IMR-90 (cell line): ENCODE measurements at regions not wholly inside any gene's neighbourhood (a gene's known extent, or its start where the extent isn't known, plus 50 kb on each side); places are given as distances from the start of the nearest gene placed in this dataset.

Source experiments
- ATAC-seq: fragments of 200-7000 bp; cut with Tn5 transposase; 2 replicates; pipeline ENCODE4 v1.9.1; 2020; ENCODE audit warnings: low read depth, mild to moderate bottlenecking, moderate library complexity
- BruUV-seq: library from RNA; stranded (reverse); fragments of 400-500 nt; replicated peaks from 2 replicates; lab custom pipeline; 2021; lab: Mats Ljungman, UMichigan
- CTCF ChIA-PET: fragments of 300-600 bp; formaldehyde crosslinking; extraction: SDS; loops from one replicate; lab custom pipeline; 2021; ENCODE audit warnings: antibody characterized with exemption; lab: Yijun Ruan, JAX
- POLR2A ChIA-PET: fragments of 300-600 bp; sonication (Branson Sonifier 250); formaldehyde crosslinking; loops from one replicate; lab custom pipeline; 2022; ENCODE audit warnings: antibody characterized with exemption; ENCODE audit not compliant: unreplicated experiment; lab: Charles Lee
- DNase-seq: peaks from one replicate; pipeline ENCODE4 v3.0.0; 2013
- H2AFZ ChIP-seq: replicated peaks from 2 replicates; pipeline ENCODE3; 2013; ENCODE audit warnings: low read length, mild to moderate bottlenecking; ENCODE audit not compliant: poor library complexity
- H2AK5ac ChIP-seq: 2 replicates; pipeline ENCODE4 v1.6.1; 2013; ENCODE audit warnings: low read depth, low read length, inconsistent platforms
- H2AK9ac ChIP-seq: replicated peaks from 2 replicates; pipeline ENCODE3; 2013; ENCODE audit warnings: mild to moderate bottlenecking, low read depth, low read length, moderate library complexity; ENCODE audit not compliant: poor library complexity
- H2BK120ac ChIP-seq: 2 replicates; pipeline ENCODE4 v1.6.1; 2013; ENCODE audit warnings: low read depth, low read length, inconsistent platforms
- H2BK15ac ChIP-seq: 3 replicates; pipeline ENCODE4 v1.6.1; 2013; ENCODE audit warnings: low read depth, low read length, inconsistent platforms
- H2BK20ac ChIP-seq: 2 replicates; pipeline ENCODE4 v1.6.1; 2013; ENCODE audit warnings: low read depth, mild to moderate bottlenecking, inconsistent platforms, low read length, moderate library complexity
- H2BK5ac ChIP-seq: 2 replicates; pipeline ENCODE4 v1.6.1; 2013; ENCODE audit warnings: mild to moderate bottlenecking, low read depth, low read length, inconsistent platforms; ENCODE audit not compliant: poor library complexity, severe bottlenecking
- H3K14ac ChIP-seq: replicated peaks from 2 replicates; pipeline ENCODE4 v1.6.1; 2013; ENCODE audit warnings: low read depth, low read length, inconsistent platforms
- H3K18ac ChIP-seq: 2 replicates; pipeline ENCODE4 v1.6.1; 2013; ENCODE audit warnings: low read depth, low read length, control low read depth
- H3K23ac ChIP-seq: 2 replicates; pipeline ENCODE4 v1.6.1; 2013; ENCODE audit warnings: low read depth, low read length, inconsistent platforms
- H3K27ac ChIP-seq: 2 replicates; pipeline ENCODE4 v1.5.1; 2013; ENCODE audit warnings: mild to moderate bottlenecking, control low read depth, low read length; ENCODE audit not compliant: insufficient read depth
- H3K27me3 ChIP-seq: 2 replicates; pipeline ENCODE4 v1.6.1; 2013; ENCODE audit warnings: low read length; ENCODE audit not compliant: control insufficient read depth, insufficient read depth
- H3K36me3 ChIP-seq: 2 replicates; pipeline ENCODE4 v1.6.1; 2013; ENCODE audit warnings: low read length, mixed read lengths; ENCODE audit not compliant: control insufficient read depth, insufficient read depth
- H3K4ac ChIP-seq: 2 replicates; pipeline ENCODE4 v1.6.1; 2013; ENCODE audit warnings: low read depth, low read length, inconsistent platforms
- H3K4me1 ChIP-seq: 2 replicates; pipeline ENCODE4 v1.6.1; 2013; ENCODE audit warnings: low read length, mixed read lengths; ENCODE audit not compliant: control insufficient read depth, insufficient read depth
- H3K4me2 ChIP-seq: 2 replicates; pipeline ENCODE4 v1.6.1; 2013; ENCODE audit warnings: low read depth, mild to moderate bottlenecking, control low read depth, low read length, moderate library complexity
- H3K4me3 ChIP-seq: 2 replicates; pipeline ENCODE4 v1.5.1; 2013; ENCODE audit warnings: low read depth, mild to moderate bottlenecking, control low read depth, low read length, moderate library complexity; ENCODE audit not compliant: insufficient read depth
- H3K56ac ChIP-seq: 2 replicates; pipeline ENCODE4 v1.6.1; 2013; ENCODE audit warnings: low read length, inconsistent platforms; ENCODE audit not compliant: insufficient read depth; ENCODE audit errors: extremely low read depth
- H3K79me1 ChIP-seq, 2 experiments: 2 replicates each; pipeline ENCODE4 v1.6.1; 2013; ENCODE audit warnings: low read length in 2 of 2, inconsistent platforms in 1 of 2, low read depth in 1 of 2
- H3K9ac ChIP-seq: 2 replicates; pipeline ENCODE4 v1.6.1; 2013; ENCODE audit warnings: low read depth, low read length, control low read depth
- H3K9me1 ChIP-seq: 2 replicates; pipeline ENCODE4 v1.6.1; 2013; ENCODE audit warnings: low read length, inconsistent platforms; ENCODE audit not compliant: insufficient read depth
- H3K9me3 ChIP-seq: 2 replicates; pipeline ENCODE4 v1.6.1; 2013; ENCODE audit warnings: low read length; ENCODE audit not compliant: control insufficient read depth, insufficient read depth
- H4K20me1 ChIP-seq: 2 replicates; pipeline ENCODE4 v1.6.1; 2013; ENCODE audit warnings: low read length, inconsistent platforms; ENCODE audit not compliant: insufficient read depth
- H4K5ac ChIP-seq: 2 replicates; pipeline ENCODE4 v1.6.1; 2013; ENCODE audit warnings: mild to moderate bottlenecking, low read depth, low read length, control low read depth
- H4K8ac ChIP-seq, 2 experiments: 2 replicates each; pipeline ENCODE4 v1.6.1; 2013; ENCODE audit warnings: low read depth in 2 of 2, low read length in 2 of 2, control low read depth in 1 of 2, inconsistent platforms in 1 of 2
- H4K91ac ChIP-seq: 2 replicates; pipeline ENCODE4 v1.6.1; 2013; ENCODE audit warnings: low read depth, low read length, inconsistent platforms; ENCODE audit not compliant: insufficient read depth
- CHD1 ChIP-seq: IDR thresholded peaks from 2 replicates; pipeline ENCODE4 v1.6.1; 2012; ENCODE audit warnings: low read depth, low read length, improper control_type of control experiment
- MAFK ChIP-seq: IDR thresholded peaks from 2 replicates; pipeline ENCODE4 v1.6.1; 2012; ENCODE audit warnings: low read depth, low read length, improper control_type of control experiment
- WGBS, 2 experiments: methylation state at CpG; one replicate each; pipeline versions ENCODE4 v1.1.5 to v1.1.7; 2013; ENCODE audit warnings: missing lambda C conversion rate in 2 of 2; ENCODE audit not compliant: insufficient read length in 1 of 2; ENCODE audit errors: extremely low coverage in 2 of 2; 5-methylcytosine and 5-hydroxymethylcytosine counted together
- dilution Hi-C: fragments of 300-500 bp; cut with HindIII; formaldehyde crosslinking; loops from one replicate; pipeline ENCODE4 v1.14.3; 2018; ENCODE audit warnings: low sequenced_read_pairs; ENCODE audit not compliant: unreplicated experiment
- in situ Hi-C: fragments of 300-500 bp; cut with MboI; formaldehyde crosslinking; loops from 3 replicates; pipeline ENCODE4 v1.14.3; 2019; ENCODE audit warnings: low sequenced_read_pairs, inconsistent platforms, mixed read lengths
- intact Hi-C: fragments of 100-400 bp; cut with micrococcal nuclease; formaldehyde crosslinking; loops from 2 replicates; pipeline ENCODE4 v1.10.0; 2022

DNA sequence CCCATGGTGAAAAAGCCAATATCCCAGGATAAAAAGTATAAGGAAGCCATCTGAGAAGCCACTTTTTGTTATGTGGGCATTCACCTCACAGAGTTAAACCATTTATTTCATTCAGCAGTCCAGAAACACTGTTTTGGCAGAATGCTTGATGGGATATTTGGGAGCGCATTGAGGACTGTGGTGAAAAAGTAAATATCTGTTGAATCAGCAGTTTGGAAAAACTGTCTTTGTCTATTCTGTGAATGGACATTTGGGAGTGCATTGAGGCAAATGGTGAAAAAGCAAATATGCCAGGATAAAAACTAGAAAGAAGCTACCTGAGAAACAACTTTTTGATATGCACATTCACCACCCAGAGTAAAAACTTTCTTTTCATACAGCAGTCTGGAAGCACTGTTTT is 276.2 kb upstream of the TRIM48 start:
- Histone ChIP-seq H2AFZ (no peak overlapping the region), H4K5ac (no peak overlapping the region), H4K8ac (no peak overlapping the region), H3K27ac (no peak overlapping the region), H2AK9ac (no peak overlapping the region), H4K91ac (no peak overlapping the region), H3K27me3 (no peaks in the 10 kb centered on the region), H3K9me1 (no peaks in the 10 kb centered on the region), H2BK5ac (no peak overlapping the region), H3K36me3 (no peaks in the 10 kb centered on the region), H3K79me1 (no peaks in the 10 kb centered on the region), H3K4me2 (no peak overlapping the region), H3K23ac (no peak overlapping the region), H3K56ac (no peak overlapping the region), H2BK15ac (no peak overlapping the region), H3K18ac (no peak overlapping the region), H2AK5ac (no peak overlapping the region), H3K9me3 (no peaks in the 10 kb centered on the region), H3K14ac (no peak overlapping the region), H3K9ac (no peak overlapping the region), H3K4me3 (no peak overlapping the region), H3K4me1 (no peaks in the 10 kb centered on the region), H2BK20ac (no peak overlapping the region), H2BK120ac (no peak overlapping the region), H3K4ac (no peak overlapping the region), H4K20me1 (no peaks in the 10 kb centered on the region)
- in situ Hi-C loops (no loop called here), intact Hi-C loops (no loop called here), dilution Hi-C loops (no loop called here)
- ChIA-PET CTCF (no interaction called here), POLR2A (no interaction called here)
- no CpG with 5 or more reads among the region's 1 CpG for WGBS, 2 experiments
- TF ChIP-seq MAFK (peak; percentile 63), CHD1 (no peak)
- no TSS peak for BruUV-seq
- DNase-seq (no peak), ATAC-seq (no peak)
